ENCODE measurements at regions not wholly inside any gene's neighbourhood (a gene's known extent, or its start where the extent isn't known, plus 50 kb on each side); places are given as distances from the start of the nearest gene placed in this dataset.

- no peak for DNase-seq (ENCODE audit: low read depth)
These were observed 481.9 kb downstream of the KDM4C start for GRCh38 chr9:7239708-7240107.

DNA sequence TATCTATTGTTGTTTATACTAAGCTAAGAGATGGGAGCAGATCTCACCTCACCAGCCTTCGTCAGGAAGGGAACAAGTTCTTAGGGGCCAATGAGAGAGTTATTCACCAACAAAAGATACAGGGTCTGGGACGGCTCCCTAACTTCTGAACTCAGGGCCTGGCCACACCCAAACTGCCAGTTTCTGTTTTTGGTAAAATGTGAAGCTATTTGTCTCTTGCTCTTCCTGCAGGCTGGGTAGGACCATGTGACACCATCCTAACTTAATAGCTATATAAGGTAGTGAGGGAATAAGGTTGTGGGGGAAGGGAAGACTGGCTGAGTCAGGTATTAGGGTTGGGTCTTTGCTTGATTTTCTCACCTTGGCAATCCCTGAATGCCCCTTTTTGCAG, 480.5 kb downstream of the KDM4C start:
- no peak for DNase-seq (ENCODE audit: low read depth)

GRCh38 chr9:7237473-7238246, 479.9 kb downstream of the KDM4C start:
- no peak for DNase-seq (ENCODE audit: low read depth)

GRCh38 chr9:7236186-7236585, 478.4 kb downstream of the KDM4C start:
- DNase-seq (ENCODE audit: low read depth): no peak

- no peak for DNase-seq (ENCODE audit: low read depth)
These were observed 476.4 kb downstream of the KDM4C start for GRCh38 chr9:7234144-7234543.

- no peak for DNase-seq (ENCODE audit: low read depth)
These were observed 471.8 kb downstream of the KDM4C start for GRCh38 chr9:7229571-7229970.

DNA sequence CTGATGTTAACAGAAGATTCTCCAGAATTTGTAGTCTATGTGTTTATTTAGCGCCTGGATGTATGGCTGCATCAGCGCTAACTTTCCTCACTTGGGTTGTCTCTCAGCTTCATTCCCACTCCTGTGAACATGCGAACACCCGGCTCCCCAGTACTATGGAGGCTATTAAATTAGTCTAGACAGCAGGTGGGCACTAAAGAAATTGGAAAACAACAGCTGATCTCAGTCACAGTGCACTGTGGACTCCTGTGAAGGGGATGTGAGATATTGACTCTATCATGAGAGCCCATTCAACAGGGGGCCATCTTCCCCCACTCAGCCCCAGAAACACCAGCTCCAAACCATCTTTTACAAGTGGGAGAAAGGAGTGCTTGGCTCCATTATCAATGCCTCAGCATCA, 471.0 kb downstream of the KDM4C start:
- DNase-seq (ENCODE audit: low read depth): no peak

DNA sequence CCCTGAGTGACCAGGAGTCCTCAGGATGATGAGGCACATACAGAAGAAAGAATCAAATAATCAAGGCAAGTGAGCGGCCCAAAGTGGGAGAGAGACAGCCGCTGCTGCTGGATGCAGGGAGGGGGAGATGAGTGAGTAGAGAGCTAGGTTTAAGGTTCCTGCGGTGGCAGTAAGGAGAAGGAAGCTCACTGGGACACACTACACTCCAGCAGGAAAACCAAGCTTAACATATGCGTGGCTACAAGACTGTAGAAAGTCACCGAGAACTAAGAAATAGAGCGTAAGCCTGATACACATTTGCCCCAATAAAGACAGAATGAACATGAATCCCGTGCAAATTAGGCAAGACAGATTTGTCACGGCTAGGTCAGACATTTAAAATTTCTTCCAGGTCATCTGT, 470.2 kb downstream of the KDM4C start:
- no peak for DNase-seq (ENCODE audit: low read depth)

DNA sequence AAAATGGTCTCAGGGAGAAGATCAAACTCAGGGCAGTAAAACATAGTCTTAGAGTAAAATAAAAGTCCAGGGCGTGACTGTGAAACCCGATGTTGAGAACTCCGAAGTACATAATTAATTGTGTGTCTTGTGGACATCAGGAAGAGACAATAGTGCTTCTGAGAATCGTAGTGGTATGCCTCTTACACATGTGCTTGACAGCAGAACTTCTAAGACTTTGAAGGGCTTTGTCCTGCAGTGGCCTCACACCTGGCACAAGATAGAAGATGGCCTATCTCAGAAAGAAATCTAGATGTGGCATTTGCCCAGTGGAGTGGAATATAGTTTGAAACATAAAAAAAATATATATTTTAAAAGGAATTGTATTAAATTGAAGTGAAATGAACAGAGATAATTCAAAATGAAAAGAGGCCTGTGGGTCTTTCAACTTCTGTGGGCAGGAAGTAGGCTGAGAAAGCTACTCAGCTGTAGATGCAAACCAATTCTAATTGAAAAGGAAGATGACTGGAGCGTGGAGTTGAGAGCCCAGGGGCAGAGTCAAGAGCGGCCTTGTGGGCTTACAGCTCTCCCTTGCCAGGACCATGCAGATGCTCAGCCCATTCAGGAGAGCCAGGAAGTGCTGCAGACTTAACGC, 468.4 kb downstream of the KDM4C start:
- DNase-seq (ENCODE audit: low read depth): no peak

All from activated gamma-delta T cell treated with anti-CD3 and anti-CD28 coated beads, Interleukin-2, amount 50 U/mL, for 16 hours (primary cell).